Stimulated activated CD8-positive, alpha-beta memory T cell treated with anti-CD3 and anti-CD28 coated beads, Interleukin-2, amount 100 ng/mL, for 48 hours (primary cell): ENCODE measurements at regions not wholly inside any gene's neighbourhood (a gene's known extent, or its start where the extent isn't known, plus 50 kb on each side); places are given as distances from the start of the nearest gene placed in this dataset.

Experiments
- DNase-seq, 2 donors: peaks; one replicate each; pipeline ENCODE4 v3.0.0-alpha.2; 2020; ENCODE audit warnings: low read depth in 2 of 2

DNA sequence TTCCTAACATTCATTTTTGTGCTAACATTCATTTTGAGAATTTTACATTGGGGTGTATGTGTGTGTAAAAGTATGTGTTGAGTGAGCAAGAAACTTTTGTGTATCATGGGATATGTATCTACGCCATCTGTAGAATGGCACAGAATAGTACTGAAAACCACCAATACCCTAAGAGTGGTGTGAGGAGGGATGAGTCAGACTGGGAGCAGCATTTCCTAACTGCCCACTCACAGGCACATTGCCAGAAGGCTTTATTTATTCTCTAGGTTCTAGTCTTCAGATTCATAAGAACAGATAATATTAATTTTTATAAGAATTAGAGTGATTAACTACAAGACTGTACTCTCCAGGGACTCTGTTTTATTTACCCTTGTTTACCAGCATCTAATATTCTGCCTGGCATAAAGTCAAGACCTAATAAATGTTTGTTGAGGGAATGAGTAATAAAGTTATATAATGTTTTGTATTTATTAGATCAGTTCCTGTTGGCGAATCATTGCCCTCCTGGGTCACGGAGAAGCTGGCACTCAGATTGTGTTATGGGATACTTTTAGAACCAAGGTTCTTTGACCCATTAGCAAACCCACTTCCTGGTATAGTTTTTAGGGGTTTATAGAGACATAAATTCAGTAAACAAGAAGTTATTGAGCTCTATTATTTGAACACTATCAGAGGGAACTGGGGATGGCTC is 159.1 kb upstream of the PPP2R2B start:
- no peak for DNase-seq

DNA sequence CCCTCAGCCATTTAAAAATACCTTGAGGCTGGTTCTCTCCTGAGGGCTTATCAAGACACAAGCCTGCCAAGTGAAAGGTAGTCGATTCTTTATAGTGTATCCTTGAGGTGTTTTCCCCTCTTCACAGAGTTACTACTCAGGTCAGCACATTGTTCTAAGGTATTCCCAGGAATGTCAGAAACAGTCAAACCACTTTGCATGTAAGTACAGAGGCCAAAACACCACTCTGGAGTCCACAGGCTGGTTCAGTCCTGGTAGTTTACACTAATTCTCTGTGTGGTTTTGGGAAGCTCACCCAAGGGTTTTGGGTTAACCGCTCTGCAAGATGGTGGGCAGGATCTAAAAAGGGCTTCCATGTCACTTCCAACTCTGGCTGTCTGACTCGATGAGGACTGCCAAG is 162.3 kb upstream of the PPP2R2B start:
- DNase-seq: no peak

GRCh38 chr5:147044572-147045273 is 166.2 kb upstream of the PPP2R2B start:
- no peak for DNase-seq

DNA sequence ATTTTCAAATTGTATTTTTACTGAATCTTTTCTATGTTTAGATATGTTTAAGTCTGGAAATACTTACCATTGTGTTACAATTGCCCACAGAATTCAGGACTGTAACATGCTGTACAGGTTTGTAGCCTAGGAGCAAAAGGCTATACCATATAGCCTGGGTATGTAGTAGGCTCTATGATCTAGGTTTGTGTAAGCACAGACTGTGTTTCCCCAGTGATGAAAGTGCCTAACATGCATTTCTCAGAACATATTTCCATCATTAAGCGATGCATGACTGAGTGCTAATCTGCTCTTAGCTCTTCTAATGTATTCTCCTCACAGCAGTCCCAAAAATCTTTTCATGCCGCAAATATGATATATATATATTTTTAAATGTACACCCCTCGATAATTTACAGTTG is 166.7 kb upstream of the PPP2R2B start:
- no peak for DNase-seq

- DNase-seq: no peak
Observed at GRCh38 chr5:147046281-147046680, 167.7 kb upstream of the PPP2R2B start.

- no peak for DNase-seq
Observed at GRCh38 chr5:147046894-147047293, 168.3 kb upstream of the PPP2R2B start.

DNA sequence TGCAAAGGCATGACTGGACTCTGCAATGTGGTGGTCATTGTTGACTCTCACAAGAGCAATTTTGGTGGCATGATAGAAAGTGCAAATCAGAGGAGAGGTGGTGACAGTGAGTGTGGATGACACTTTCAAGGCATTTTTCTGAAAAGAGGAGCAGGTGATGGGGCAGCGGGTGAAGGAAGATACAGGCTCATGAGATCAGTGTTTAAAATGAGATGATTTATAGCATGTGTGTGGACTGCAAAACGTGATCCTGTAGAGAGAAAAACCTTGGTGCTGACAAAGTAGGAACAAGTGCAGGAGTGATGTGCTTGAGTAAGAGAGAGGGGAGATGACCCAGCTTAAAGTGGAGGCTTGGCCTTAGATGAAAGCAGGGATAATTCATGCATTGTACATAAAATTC is 171.2 kb upstream of the PPP2R2B start:
- no peak for DNase-seq

- no peak for DNase-seq
Observed at GRCh38 chr5:147050172-147050571, 171.6 kb upstream of the PPP2R2B start.

- no peak for DNase-seq
Observed at GRCh38 chr5:147051193-147051592, 172.6 kb upstream of the PPP2R2B start.

DNA sequence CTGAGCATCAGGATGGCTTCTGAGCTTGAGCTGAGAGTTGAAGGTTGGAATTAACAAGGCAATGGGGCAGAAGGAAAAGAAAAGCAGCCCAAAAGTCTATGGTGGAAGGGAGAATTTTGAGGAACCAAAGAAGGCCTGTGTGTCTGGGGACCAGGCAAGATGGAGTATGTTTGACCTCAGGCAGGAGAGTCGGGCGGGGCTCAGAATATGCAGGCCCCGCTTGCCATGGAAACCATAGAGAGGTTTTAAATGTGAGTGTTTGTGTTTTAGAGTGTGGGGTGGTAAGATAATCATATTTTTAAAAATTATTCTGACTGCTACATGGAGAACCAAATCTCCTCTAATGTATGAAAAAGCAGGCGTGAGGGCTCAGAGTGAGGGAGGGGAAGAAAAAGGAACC is 174.0 kb upstream of the PPP2R2B start:
- DNase-seq: no peak

DNA sequence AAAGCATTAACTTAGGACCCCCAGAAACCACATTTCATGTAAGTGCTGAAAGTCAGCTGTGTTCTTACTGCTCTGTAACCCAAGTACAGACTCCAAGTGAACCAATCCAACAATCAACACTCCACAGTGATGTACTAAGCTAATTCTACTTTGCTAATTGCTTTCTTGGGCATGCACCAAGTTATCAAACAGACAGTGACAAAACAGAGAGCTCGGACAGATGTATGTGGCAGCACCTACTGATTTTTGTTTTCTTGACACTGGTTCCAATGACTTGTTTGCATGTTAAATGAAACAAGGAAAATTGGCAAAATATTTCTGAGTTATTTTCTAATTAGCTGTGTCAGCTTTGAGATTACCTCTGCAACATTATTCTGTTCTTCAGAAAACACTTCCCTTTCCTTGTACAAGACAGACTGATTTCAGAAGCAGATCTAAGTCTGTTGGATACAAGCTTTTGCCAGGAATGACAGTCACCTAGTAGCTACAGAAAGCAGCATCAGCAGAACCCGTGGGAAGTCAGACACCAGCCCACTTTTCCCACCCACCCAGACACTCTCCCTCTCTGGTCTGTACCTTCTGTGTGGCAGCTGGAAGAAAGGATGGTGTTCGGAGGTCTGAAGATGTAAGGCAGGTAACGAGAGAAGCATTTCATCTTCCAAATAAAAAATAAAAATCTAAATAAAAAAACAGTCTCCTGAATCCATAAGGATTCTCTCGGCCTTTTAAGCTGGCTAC is 176.7 kb upstream of the PPP2R2B start:
- DNase-seq: no peak

GRCh38 chr5:147055850-147056566 is 177.5 kb upstream of the PPP2R2B start:
- no peak for DNase-seq

GRCh38 chr5:147057051-147057450 is 177.8 kb upstream of the STK32A start:
- DNase-seq: no peak

DNA sequence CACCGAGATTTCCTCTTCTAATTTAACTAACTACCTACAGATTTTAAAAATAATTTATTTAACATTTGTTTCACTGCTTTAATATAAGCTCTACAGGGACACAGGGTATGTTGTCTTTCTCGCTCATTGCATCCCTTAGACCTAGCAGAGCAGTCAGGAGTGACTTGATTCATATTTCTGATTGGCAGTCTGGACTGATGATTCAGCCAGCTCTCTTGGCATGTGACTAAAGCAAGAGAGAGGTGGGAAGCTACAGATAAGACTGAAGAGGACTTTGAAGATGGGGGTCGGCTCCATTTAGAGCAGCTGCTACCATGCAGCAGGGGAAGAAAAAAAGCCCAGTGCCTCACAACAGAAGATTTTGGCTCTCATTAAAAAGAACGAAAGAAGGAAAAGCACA is 173.4 kb upstream of the STK32A start:
- DNase-seq: no peak

- no peak for DNase-seq
Observed at GRCh38 chr5:147062427-147062826, 172.4 kb upstream of the STK32A start.

- no peak for DNase-seq
Observed at GRCh38 chr5:147063943-147064342, 170.9 kb upstream of the STK32A start.

- no peak for DNase-seq
Observed at GRCh38 chr5:147065071-147065470, 169.8 kb upstream of the STK32A start.

GRCh38 chr5:147068998-147069397 is 165.8 kb upstream of the STK32A start:
- DNase-seq: no peak

- DNase-seq: no peak
Observed at GRCh38 chr5:147072622-147073021, 162.2 kb upstream of the STK32A start.

- no peak for DNase-seq
Observed at GRCh38 chr5:147073098-147073497, 161.7 kb upstream of the STK32A start.

DNA sequence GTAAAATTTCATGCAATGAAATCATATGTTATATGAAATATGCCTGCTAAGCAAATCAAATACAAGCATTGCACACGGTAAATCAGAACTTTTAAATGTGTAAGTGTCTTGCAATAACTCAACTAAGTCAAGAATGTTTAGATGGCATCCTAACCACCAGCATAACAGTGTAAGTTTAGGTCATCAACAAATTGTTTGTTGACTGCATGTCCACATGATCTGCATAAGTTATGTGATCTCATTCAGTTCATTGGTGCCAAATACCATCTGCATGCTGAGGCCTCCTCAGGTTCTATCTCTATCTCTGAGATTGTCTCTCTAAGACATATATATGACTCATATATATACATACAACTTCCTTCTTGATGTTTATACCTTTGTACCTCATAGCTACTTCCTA is 159.6 kb upstream of the STK32A start:
- DNase-seq: no peak

DNA sequence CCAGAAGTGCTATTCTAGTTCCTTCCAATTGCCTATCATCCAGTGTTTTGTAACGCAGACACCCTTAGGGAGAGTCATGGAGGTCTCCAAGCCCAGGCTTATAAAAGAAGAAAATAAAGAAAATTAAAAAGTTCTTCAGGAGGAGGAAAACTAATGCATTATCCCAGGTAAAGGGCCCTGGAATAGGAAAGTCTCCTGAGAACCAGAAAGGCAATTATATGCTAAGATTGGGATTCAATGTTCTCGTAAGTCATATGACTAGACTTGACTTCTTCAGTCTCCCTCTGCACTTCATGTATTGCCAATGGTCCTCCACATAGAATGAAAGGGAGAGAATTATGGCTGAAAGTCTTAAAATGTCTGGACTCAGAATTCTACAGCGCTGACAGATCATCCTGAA is 154.4 kb upstream of the STK32A start:
- DNase-seq: no peak
